GM12878 (cell line): ENCODE measurements at regions not wholly inside any gene's neighbourhood (a gene's known extent, or its start where the extent isn't known, plus 50 kb on each side); places are given as distances from the start of the nearest gene placed in this dataset.

ENCODE experiments used
- ATAC-seq: fragments of 200-7000 bp; cut with Tn5 transposase; 3 replicates; pipeline ENCODE4 v1.9.1; 2020; ENCODE audit warnings: mild to moderate bottlenecking, moderate library complexity
- BruUV-seq: library from RNA; stranded (reverse); fragments of 400-500 nt; replicated peaks from 2 replicates; lab custom pipeline; 2021; lab: Mats Ljungman, UMichigan
- CTCF ChIA-PET: fragments of 300-600 bp; sonication (Branson Sonifier 250); formaldehyde crosslinking; extraction: SDS; loops from one replicate; lab custom pipeline; 2021; ENCODE audit warnings: inconsistent platforms; lab: Yijun Ruan, JAX
- POLR2A ChIA-PET: fragments of 350-600 bp; formaldehyde crosslinking; extraction: SDS; loops from one replicate; lab custom pipeline; 2021; ENCODE audit warnings: inconsistent platforms; lab: Charles Lee
- RAD21 ChIA-PET: fragments of 300-600 bp; sonication (Branson Sonifier 250); formaldehyde crosslinking; loops from one replicate; lab custom pipeline; 2023; ENCODE audit warnings: antibody characterized with exemption; ENCODE audit not compliant: unreplicated experiment; lab: Charles Lee
- SMC1A ChIA-PET: fragments of 300-600 bp; sonication (Branson Sonifier 250); formaldehyde crosslinking; loops from one replicate; lab custom pipeline; 2023; ENCODE audit not compliant: unreplicated experiment, uncharacterized antibody; lab: Charles Lee
- DNase-seq: peaks from one replicate; pipeline ENCODE4 v3.0.0-alpha.2; 2011; ENCODE audit warnings: low read depth, low spot score
- FAIRE-seq: peaks from 3 replicates; lab custom pipeline; 2011; peaks lifted over from hg19 to GRCh38; lab: Jason Lieb, UNC
- H2AFZ ChIP-seq: 2 replicates; pipeline ENCODE4 v1.6.0; 2011; ENCODE audit warnings: low read depth, low read length, control low read depth; ENCODE audit not compliant: control insufficient read depth
- H3K27ac ChIP-seq: 2 replicates; pipeline ENCODE4 v1.5.1; 2011; ENCODE audit warnings: control low read depth; ENCODE audit not compliant: control insufficient read depth, insufficient read depth
- H3K27me3 ChIP-seq, 2 experiments: replicated peaks in 1 of 2; 2 replicates each; pipeline versions ENCODE4 v1.6.0 to v1.6.1; 2011; ENCODE audit warnings: low read length in 1 of 2; ENCODE audit not compliant: control insufficient read depth in 2 of 2, insufficient read depth in 2 of 2
- H3K36me3 ChIP-seq, 2 experiments: 2 replicates each; pipeline ENCODE4 v1.5.1; 2011; ENCODE audit warnings: low read length in 1 of 2; ENCODE audit not compliant: control insufficient read depth in 2 of 2, insufficient read depth in 2 of 2
- H3K4me1 ChIP-seq: 2 replicates; pipeline ENCODE4 v1.6.1; 2011; ENCODE audit warnings: mild to moderate bottlenecking, low read length, moderate library complexity, mixed read lengths; ENCODE audit not compliant: control insufficient read depth, insufficient read depth
- H3K4me2 ChIP-seq: 2 replicates; pipeline ENCODE4 v1.6.0; 2011; ENCODE audit warnings: control low read depth; ENCODE audit not compliant: control insufficient read depth, insufficient read depth
- H3K4me3 ChIP-seq: fragments of 200-600 bp; sonication (generic); 2 replicates; pipeline ENCODE4 v1.5.1; 2016
- H3K79me2 ChIP-seq: 2 replicates; pipeline ENCODE4 v1.6.0; 2011; ENCODE audit warnings: low read length; ENCODE audit not compliant: control insufficient read depth, insufficient read depth
- H3K9ac ChIP-seq: 2 replicates; pipeline ENCODE4 v1.8.0; 2011; ENCODE audit warnings: low read length, control low read depth, mixed read lengths; ENCODE audit not compliant: control insufficient read depth, insufficient read depth
- H3K9me3 ChIP-seq: replicated peaks from 3 replicates; pipeline ENCODE4 v1.5.1; 2011; ENCODE audit warnings: mild to moderate bottlenecking, low read length; ENCODE audit not compliant: control insufficient read depth, insufficient read depth
- H4K20me1 ChIP-seq: 2 replicates; pipeline ENCODE4 v1.6.0; 2011; ENCODE audit not compliant: control insufficient read depth, insufficient read depth
- BCL11A ChIP-seq: IDR thresholded peaks from 2 replicates; pipeline ENCODE4 v1.6.1; 2011; ENCODE audit warnings: low read depth, low read length
- CBX5 ChIP-seq: sonication (generic); IDR thresholded peaks from 2 replicates; pipeline ENCODE4 v1.6.1; 2016; ENCODE audit warnings: low read depth, moderate library complexity, mild to moderate bottlenecking, inconsistent platforms
- EED ChIP-seq: sonication (generic); IDR thresholded peaks from 2 replicates; pipeline ENCODE4 v1.6.1; 2016; ENCODE audit warnings: antibody characterized with exemption, low read depth
- EP300 ChIP-seq, 2 experiments: fragments of 150-350 bp in 1 of 2; IDR thresholded peaks; 2 replicates each; pipeline ENCODE4 v1.6.1; 2011 to 2012; ENCODE audit warnings: low read depth in 2 of 2, low read length in 2 of 2, borderline replicate concordance in 1 of 2, improper control_type of control experiment in 1 of 2, inconsistent platforms in 1 of 2; ENCODE audit not compliant: control insufficient read depth in 1 of 2
- ETV6 ChIP-seq, 2 experiments: fragments of 450-650 bp in 1 of 2; IDR thresholded peaks in 1 of 2; conservative IDR thresholded peaks in 1 of 2; 2 replicates each; pipeline ENCODE4 v1.6.1; 2014; ENCODE audit warnings: antibody characterized with exemption in 1 of 2, borderline replicate concordance in 1 of 2, low read depth in 1 of 2, mild to moderate bottlenecking in 1 of 2, moderate library complexity in 1 of 2
- HDAC6 ChIP-seq: fragments of 200-600 bp; sonication (generic); IDR thresholded peaks from one replicate; pipeline ENCODE4 v1.8.0; 2017; ENCODE audit warnings: antibody characterized with exemption; ENCODE audit not compliant: unreplicated experiment
- IRF4 ChIP-seq: IDR thresholded peaks from 2 replicates; pipeline ENCODE4 v1.6.1; 2011; ENCODE audit warnings: low read depth, low read length
- JUNB ChIP-seq: IDR thresholded peaks from 2 replicates; pipeline ENCODE4 v1.6.1; 2016; ENCODE audit warnings: antibody characterized with exemption, mild to moderate bottlenecking
- MTA3 ChIP-seq: IDR thresholded peaks from 2 replicates; pipeline ENCODE4 v1.6.1; 2012; ENCODE audit warnings: low read length, inconsistent platforms, borderline replicate concordance
- SMAD5 ChIP-seq: IDR thresholded peaks from 2 replicates; pipeline ENCODE4 v1.6.1; 2016; ENCODE audit warnings: antibody characterized with exemption, low read depth
- SMC3 ChIP-seq: IDR thresholded peaks from 2 replicates; pipeline ENCODE4 v1.6.1; 2011; ENCODE audit warnings: low read length, improper control_type of control experiment, borderline replicate concordance
- YY1 ChIP-seq: IDR thresholded peaks from 2 replicates; pipeline ENCODE4 v1.6.1; 2011; ENCODE audit warnings: low read depth, mild to moderate bottlenecking, low read length
- ZNF274 ChIP-seq: IDR thresholded peaks from one replicate; pipeline ENCODE4 v1.8.0; 2011; ENCODE audit not compliant: insufficient read length, insufficient read depth
- ZNF592 ChIP-seq: fragments of 450-650 bp; IDR thresholded peaks from 2 replicates; pipeline ENCODE4 v1.6.1; 2017; ENCODE audit warnings: mild to moderate bottlenecking, moderate library complexity
- ZNF687 ChIP-seq: fragments of 450-650 bp; IDR thresholded peaks from 2 replicates; pipeline ENCODE4 v1.6.1; 2017; ENCODE audit warnings: mild to moderate bottlenecking, moderate library complexity
- WGBS: methylation state at CpG from one replicate; pipeline ENCODE4 v1.1.6; 2016; ENCODE audit warnings: low lambda C conversion rate; ENCODE audit not compliant: insufficient replicate concordance, insufficient coverage; ENCODE audit errors: missing lambda C conversion rate; 5-methylcytosine and 5-hydroxymethylcytosine counted together
- in situ Hi-C: fragments of 300-500 bp; cut with MboI; formaldehyde crosslinking; loops from 9 replicates; pipeline ENCODE4 v1.14.3; 2018; ENCODE audit warnings: mixed read lengths
- intact Hi-C: fragments of 100-400 bp; cut with micrococcal nuclease; formaldehyde crosslinking; loops from one replicate; pipeline ENCODE4 v1.14.2; 2022; ENCODE audit not compliant: unreplicated experiment

- Histone ChIP-seq H3K4me1 (no peaks in the 10 kb centered on the region), H3K27ac (no peak overlapping the region), H2AFZ (no peak overlapping the region), H3K9ac (no peak overlapping the region), H3K4me2 (no peak overlapping the region), H3K79me2 (no peaks in the 10 kb centered on the region), H4K20me1 (no peaks in the 10 kb centered on the region), H3K9me3 (no peaks in the 10 kb centered on the region; the same call in 2 of the 3 replicates), H3K36me3 (no peaks in the 10 kb centered on the region), H3K4me3 (no peak overlapping the region), H3K27me3 (no peaks in the 10 kb centered on the region)
- ATAC-seq = peak; percentile 92
- DNase-seq = peak; percentile 35
- WGBS = 40% methylated on average over 1 of the region's 1 CpG
- peak; percentile 7 for FAIRE-seq
- RAD21 ChIA-PET = interaction anchor here (0.6 to 1.6 kb wide), 4 partner anchors 19 to 361 kb away, joined by 3 to 5 read pairs (median 3); no protein-coding TSS in a partner anchor
- SMC1A ChIA-PET = interaction anchor here (0.6 to 1.6 kb wide), 10 partner anchors 10 to 488 kb away, joined by 3 to 5 read pairs (median 3); no protein-coding TSS in a partner anchor
- no TSS peak for BruUV-seq
- in situ Hi-C loops = no loop called here
- CTCF ChIA-PET = interaction anchor here (1.0 to 1.6 kb wide), 4 partner anchors 12 to 111 kb away, joined by 3 to 5 read pairs (median 3); no protein-coding TSS in a partner anchor
- POLR2A ChIA-PET = interaction anchor here (1.0 kb wide), 1 partner anchor 24 kb away, joined by 3 read pairs; no protein-coding TSS in a partner anchor
- intact Hi-C loops = no loop called here
- TF ChIP-seq BCL11A (peak; percentile 15; the same call in 1 of the 2 replicates), SMAD5 (no peak), ZNF274 (no peak), HDAC6 (no peak), IRF4 (0 out of 2 replicates have a peak, but pooled peaks have one; percentile 39), MTA3 (no peak), JUNB (peak; percentile 65), SMC3 (no peak), ETV6 (conservative IDR thresholded peaks at IDR 0.05 in 1 of 2, IDR thresholded peaks at IDR 0.05 in 1 of 2; ENCODE audit: borderline replicate concordance in 1 of 2, low read depth in 1 of 2) (peak in 1 of 2 experiments; percentile 68; a peak in 1 of 4 replicates), ZNF687 (0 out of 2 replicates have a peak, but pooled peaks have one; percentile 16), ZNF592 (no peak), CBX5 (no peak), EP300 (IDR thresholded peaks at IDR 0.05; ENCODE audit: borderline replicate concordance in 1 of 2, control insufficient read depth in 1 of 2, low read depth in 2 of 2, low read length in 2 of 2) (0 out of 4 replicates have a peak, but pooled peaks of 1 of the 2 experiments have one; percentile 28), YY1 (no peak), EED (peak; percentile 58; the same call in 1 of the 2 replicates)
Observed at GRCh38 chr15:95620934-95621579, 709.4 kb upstream of the NR2F2 start.
